Activated CD4-positive, alpha-beta T cell treated with anti-CD3 and anti-CD28 coated beads for 4 hours (primary cell): ENCODE measurements at regions not wholly inside any gene's neighbourhood (a gene's known extent, or its start where the extent isn't known, plus 50 kb on each side); places are given as distances from the start of the nearest gene placed in this dataset.

ENCODE experiments used
- DNase-seq, 2 donors: peaks; one replicate each; pipeline ENCODE4 v3.0.0-alpha.2; 2020

- no peak for DNase-seq
These were observed 603.2 kb upstream of the ID2 start for GRCh38 chr2:8078705-8079104.

GRCh38 chr2:8080063-8080462, 601.8 kb upstream of the ID2 start:
- no peak for DNase-seq

- DNase-seq = no peak
These were observed 600.7 kb upstream of the ID2 start for GRCh38 chr2:8081130-8081529.

GRCh38 chr2:8082840-8083239, 599.0 kb upstream of the ID2 start:
- no peak for DNase-seq

GRCh38 chr2:8086357-8086756, 595.5 kb upstream of the ID2 start:
- no peak for DNase-seq

GRCh38 chr2:8086796-8087479, 594.9 kb upstream of the ID2 start:
- no peak for DNase-seq

GRCh38 chr2:8087480-8087840, 594.4 kb upstream of the ID2 start:
- no peak for DNase-seq

GRCh38 chr2:8088810-8089209, 593.0 kb upstream of the ID2 start:
- no peak for DNase-seq

- DNase-seq = no peak
These were observed 592.3 kb upstream of the ID2 start for GRCh38 chr2:8089596-8089995.

GRCh38 chr2:8090748-8091700, 590.8 kb upstream of the ID2 start:
- no peak for DNase-seq

GRCh38 chr2:8094526-8094925, 587.3 kb upstream of the ID2 start:
- no peak for DNase-seq

- DNase-seq = no peak
These were observed 585.9 kb upstream of the ID2 start for GRCh38 chr2:8095978-8096377.

- DNase-seq = no peak
These were observed 585.4 kb upstream of the ID2 start for GRCh38 chr2:8096484-8096883.

- DNase-seq = no peak
These were observed 583.2 kb upstream of the ID2 start for GRCh38 chr2:8098476-8099266.

- no peak for DNase-seq
These were observed 582.6 kb upstream of the ID2 start for GRCh38 chr2:8099267-8099582.

GRCh38 chr2:8101614-8102277, 580.1 kb upstream of the ID2 start:
- DNase-seq = no peak

- DNase-seq = no peak
These were observed 579.4 kb upstream of the ID2 start for GRCh38 chr2:8102470-8102869.

GRCh38 chr2:8103085-8103708, 578.7 kb upstream of the ID2 start:
- DNase-seq = no peak

- no peak for DNase-seq
These were observed 574.7 kb upstream of the ID2 start for GRCh38 chr2:8107150-8107549.

- DNase-seq = no peak
These were observed 574.1 kb upstream of the ID2 start for GRCh38 chr2:8107621-8108378.

- DNase-seq = no peak
These were observed 571.1 kb upstream of the ID2 start for GRCh38 chr2:8110716-8111115.

GRCh38 chr2:8111193-8111592, 570.7 kb upstream of the ID2 start:
- no peak for DNase-seq
